ENCODE measurements at regions not wholly inside any gene's neighbourhood (a gene's known extent, or its start where the extent isn't known, plus 50 kb on each side); places are given as distances from the start of the nearest gene placed in this dataset.
"Not testable (repeated sequence)": the region's sequence is repeated elsewhere in the genome, so short reads cannot be mapped to it uniquely, and the experiment has no call there.

DNA sequence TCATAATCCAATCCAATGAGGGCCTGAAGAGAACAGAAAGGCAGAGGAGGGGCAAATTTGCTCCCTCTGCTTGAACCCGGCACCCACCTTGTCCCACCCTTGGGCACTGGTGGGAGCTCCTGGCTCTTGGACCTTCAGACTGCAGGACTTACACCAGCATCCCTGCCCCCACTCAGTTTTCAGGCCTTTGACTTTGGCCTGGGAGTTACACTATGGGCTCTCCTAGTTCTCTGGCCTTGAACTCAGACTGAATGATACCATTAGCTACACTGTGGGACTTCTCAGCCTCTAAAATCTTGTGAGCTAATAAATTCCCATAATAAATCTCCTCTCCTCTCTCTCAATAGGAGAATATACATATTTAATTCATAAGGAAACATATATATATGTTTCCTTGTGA, 114.4 kb downstream of the AHR start:
- Mint-ChIP-seq H3K36me3 (ENCODE audit: unreplicated experiment) (no peaks in the 10 kb centered on the region), H3K4me3 (ENCODE audit: unreplicated experiment) (no peak overlapping the region), H3K27me3 (ENCODE audit: unreplicated experiment) (no peaks in the 10 kb centered on the region), H3K9me3 (ENCODE audit: unreplicated experiment) (no peaks in the 10 kb centered on the region), H3K4me1 (ENCODE audit: low read depth, unreplicated experiment) (no peaks in the 10 kb centered on the region), H3K27ac (ENCODE audit: unreplicated experiment) (no peak overlapping the region)
- TF ChIP-seq, protein P1, sequence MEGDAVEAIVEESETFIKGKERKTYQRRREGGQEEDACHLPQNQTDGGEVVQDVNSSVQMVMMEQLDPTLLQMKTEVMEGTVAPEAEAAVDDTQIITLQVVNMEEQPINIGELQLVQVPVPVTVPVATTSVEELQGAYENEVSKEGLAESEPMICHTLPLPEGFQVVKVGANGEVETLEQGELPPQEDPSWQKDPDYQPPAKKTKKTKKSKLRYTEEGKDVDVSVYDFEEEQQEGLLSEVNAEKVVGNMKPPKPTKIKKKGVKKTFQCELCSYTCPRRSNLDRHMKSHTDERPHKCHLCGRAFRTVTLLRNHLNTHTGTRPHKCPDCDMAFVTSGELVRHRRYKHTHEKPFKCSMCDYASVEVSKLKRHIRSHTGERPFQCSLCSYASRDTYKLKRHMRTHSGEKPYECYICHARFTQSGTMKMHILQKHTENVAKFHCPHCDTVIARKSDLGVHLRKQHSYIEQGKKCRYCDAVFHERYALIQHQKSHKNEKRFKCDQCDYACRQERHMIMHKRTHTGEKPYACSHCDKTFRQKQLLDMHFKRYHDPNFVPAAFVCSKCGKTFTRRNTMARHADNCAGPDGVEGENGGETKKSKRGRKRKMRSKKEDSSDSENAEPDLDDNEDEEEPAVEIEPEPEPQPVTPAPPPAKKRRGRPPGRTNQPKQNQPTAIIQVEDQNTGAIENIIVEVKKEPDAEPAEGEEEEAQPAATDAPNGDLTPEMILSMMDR (IDR thresholded peaks at IDR 0.05; ENCODE audit: partially characterized antibody, unreplicated experiment): no peak
- DNase-seq: no peak

DNA sequence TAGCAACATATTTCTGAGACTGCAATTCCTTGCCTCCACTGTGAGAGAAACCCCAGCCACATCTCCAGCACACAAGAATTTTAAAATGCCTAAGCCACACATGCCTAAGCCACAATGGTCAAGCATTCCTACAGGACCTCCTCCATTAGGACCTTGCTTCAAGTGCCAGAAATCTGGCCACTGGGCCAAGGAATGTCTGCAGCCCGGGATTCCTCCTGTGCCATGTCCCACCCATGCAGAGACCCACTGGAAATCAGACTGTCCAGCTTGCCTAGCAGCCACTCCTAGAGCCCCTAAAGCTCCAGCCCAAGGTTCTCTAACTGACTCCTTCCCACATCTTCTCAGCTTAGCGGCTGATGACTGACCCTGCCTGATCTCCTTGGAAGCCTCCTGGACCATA, 117.5 kb downstream of the AHR start:
- Mint-ChIP-seq H3K4me3 (ENCODE audit: unreplicated experiment) (no peak overlapping the region), H3K9me3 (ENCODE audit: unreplicated experiment) (no peaks in the 10 kb centered on the region), H3K4me1 (ENCODE audit: low read depth, unreplicated experiment) (no peaks in the 10 kb centered on the region), H3K36me3 (ENCODE audit: unreplicated experiment) (no peaks in the 10 kb centered on the region), H3K27me3 (ENCODE audit: unreplicated experiment) (no peaks in the 10 kb centered on the region), H3K27ac (ENCODE audit: unreplicated experiment) (no peak overlapping the region)
- TF ChIP-seq, protein P1 (IDR thresholded peaks at IDR 0.05; ENCODE audit: partially characterized antibody, unreplicated experiment): no peak
- DNase-seq: no peak

DNA sequence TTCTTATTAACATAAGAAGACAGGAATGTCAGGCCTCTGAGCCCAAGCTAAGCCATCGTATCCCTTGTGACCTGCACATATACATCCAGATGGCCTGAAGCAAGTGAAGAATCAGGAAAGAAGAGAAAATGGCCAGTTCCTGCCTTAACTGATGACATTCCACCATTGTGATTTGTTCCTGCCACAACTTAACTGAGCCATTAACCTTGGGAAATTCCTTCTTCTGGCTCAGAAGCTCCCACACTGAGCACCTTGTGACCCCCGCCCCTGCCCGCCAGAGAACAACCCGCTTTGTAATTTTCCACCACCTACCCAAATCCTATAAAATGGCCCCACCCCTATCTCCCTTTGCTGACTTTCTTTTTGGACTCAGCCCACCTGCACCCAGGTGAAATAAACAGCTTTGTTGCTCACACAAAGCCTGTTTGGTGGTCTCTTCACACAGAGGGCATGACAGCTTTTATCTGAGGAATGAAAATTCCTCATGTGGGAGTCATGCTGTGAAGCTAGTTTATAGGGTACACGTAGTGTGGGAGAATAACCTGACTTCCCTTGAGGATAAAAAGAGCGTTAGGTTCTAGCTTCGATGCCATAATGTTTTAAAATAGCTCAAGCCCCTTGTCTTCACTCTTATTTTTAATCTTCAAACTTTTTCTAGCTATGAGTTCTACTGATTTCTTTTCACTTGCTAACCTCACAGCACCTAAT, 122.0 kb downstream of the AHR start:
- not testable (repeated sequence) for H3K27me3 Mint-ChIP-seq (ENCODE audit: unreplicated experiment); H3K9me3 Mint-ChIP-seq (ENCODE audit: unreplicated experiment); H3K4me3 Mint-ChIP-seq (ENCODE audit: unreplicated experiment); H3K36me3 Mint-ChIP-seq (ENCODE audit: unreplicated experiment); H3K4me1 Mint-ChIP-seq (ENCODE audit: low read depth, unreplicated experiment); H3K27ac Mint-ChIP-seq (ENCODE audit: unreplicated experiment); DNase-seq

GRCh38 chr7:17421941-17422340, 123.5 kb downstream of the AHR start:
- TF ChIP-seq, protein P1 (IDR thresholded peaks at IDR 0.05; ENCODE audit: partially characterized antibody, unreplicated experiment): no peak
- no peak overlapping the region for H3K4me3 Mint-ChIP-seq (ENCODE audit: unreplicated experiment)
- no peaks in the 10 kb centered on the region for H3K9me3 Mint-ChIP-seq (ENCODE audit: unreplicated experiment)

DNA sequence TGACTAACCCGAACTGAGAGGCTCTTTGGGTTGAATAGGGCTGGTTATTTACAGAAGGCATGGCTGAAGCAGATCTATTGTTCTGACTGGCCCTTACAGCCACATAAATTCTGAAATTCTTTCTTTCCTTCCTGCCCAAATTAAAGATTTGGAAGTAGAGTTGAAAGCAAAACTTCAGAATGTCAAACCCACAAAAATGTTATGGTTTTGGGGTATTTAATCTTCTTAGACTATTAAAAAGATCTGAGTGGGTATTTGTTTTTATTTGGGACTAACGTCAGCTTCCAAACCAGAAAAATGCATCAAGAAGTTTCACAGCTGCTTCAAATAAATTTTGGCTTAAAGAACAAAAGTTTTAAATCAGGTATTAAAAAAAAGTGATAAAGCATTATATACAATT, 124.5 kb downstream of the AHR start:
- Mint-ChIP-seq H3K9me3 (ENCODE audit: unreplicated experiment) (no peaks in the 10 kb centered on the region), H3K27ac (ENCODE audit: unreplicated experiment) (no peak overlapping the region), H3K4me3 (ENCODE audit: unreplicated experiment) (no peak overlapping the region), H3K36me3 (ENCODE audit: unreplicated experiment) (peaks cover 2% of the 10 kb centered on the region), H3K4me1 (ENCODE audit: low read depth, unreplicated experiment) (no peaks in the 10 kb centered on the region), H3K27me3 (ENCODE audit: unreplicated experiment) (no peaks in the 10 kb centered on the region)
- no peak for DNase-seq
- TF ChIP-seq, protein P1 (IDR thresholded peaks at IDR 0.05; ENCODE audit: partially characterized antibody, unreplicated experiment): no peak

More at GRCh38 chr7:17421941-17422340, 123.5 kb downstream of the AHR start:
- Mint-ChIP-seq H3K4me1 (ENCODE audit: low read depth, unreplicated experiment) (no peaks in the 10 kb centered on the region), H3K27ac (ENCODE audit: unreplicated experiment) (no peak overlapping the region), H3K27me3 (ENCODE audit: unreplicated experiment) (no peaks in the 10 kb centered on the region), H3K36me3 (ENCODE audit: unreplicated experiment) (no peaks in the 10 kb centered on the region)
- no peak for DNase-seq

Measured in glutamatergic neuron (in vitro differentiated cells).